Caco-2 (cell line): ENCODE measurements at regions not wholly inside any gene's neighbourhood (a gene's known extent, or its start where the extent isn't known, plus 50 kb on each side); places are given as distances from the start of the nearest gene placed in this dataset.

Experiments used
- BruUV-seq: library from RNA; stranded (reverse); fragments of 400-500 nt; replicated peaks from 2 replicates; lab custom pipeline; 2021; lab: Mats Ljungman, UMichigan
- CTCF ChIA-PET: fragments of 300-600 bp; sonication (Branson Sonifier 250); formaldehyde crosslinking; loops from one replicate; lab custom pipeline; 2022; ENCODE audit warnings: antibody characterized with exemption; lab: Charles Lee
- POLR2A ChIA-PET: fragments of 300-600 bp; sonication (Branson Sonifier 250); formaldehyde crosslinking; loops from one replicate; lab custom pipeline; 2022; ENCODE audit warnings: antibody characterized with exemption; lab: Charles Lee
- DNase-seq, 2 experiments: peaks; one replicate each; pipeline versions ENCODE4 v3.0.0 to v3.0.0-alpha.2; 2020 to 2022
- H3K27me3 ChIP-seq: replicated peaks from 2 replicates; pipeline ENCODE4 v1.6.0; 2011; ENCODE audit warnings: low read length; ENCODE audit not compliant: control insufficient read depth, insufficient read depth
- H3K36me3 ChIP-seq: 2 replicates; pipeline ENCODE4 v1.5.1; 2011; ENCODE audit warnings: low read length; ENCODE audit not compliant: control insufficient read depth, insufficient read depth
- H3K4me1 ChIP-seq: fragments of 250-450 bp; sonication (Bioruptor Pico); 2 replicates; pipeline ENCODE4 v1.5.1; 2020; ENCODE audit warnings: mild to moderate bottlenecking
- H3K4me3 ChIP-seq: 2 replicates; pipeline ENCODE4 v1.5.1; 2011; ENCODE audit warnings: low read depth, mild to moderate bottlenecking, control low read depth, low read length
- H3K9me3 ChIP-seq: fragments of 250-450 bp; sonication (Bioruptor Pico); 2 replicates; pipeline ENCODE4 v1.5.1; 2020; ENCODE audit warnings: mild to moderate bottlenecking, moderate library complexity
- H3K27ac Mint-ChIP-seq: one replicate; pipeline ENCODE4 v1.8.0; 2022; ENCODE audit warnings: mixed read lengths; ENCODE audit not compliant: unreplicated experiment
- H3K27me3 Mint-ChIP-seq: one replicate; pipeline ENCODE4 v1.8.0; 2022; ENCODE audit warnings: mixed read lengths; ENCODE audit not compliant: insufficient read depth, unreplicated experiment
- H3K36me3 Mint-ChIP-seq: one replicate; pipeline ENCODE4 v1.8.0; 2022; ENCODE audit warnings: mild to moderate bottlenecking, mixed read lengths; ENCODE audit not compliant: insufficient read depth, unreplicated experiment
- H3K4me1 Mint-ChIP-seq: one replicate; pipeline ENCODE4 v1.8.0; 2022; ENCODE audit warnings: low read depth, mixed read lengths; ENCODE audit not compliant: unreplicated experiment
- H3K4me3 Mint-ChIP-seq: one replicate; pipeline ENCODE4 v1.8.0; 2022; ENCODE audit warnings: mild to moderate bottlenecking, moderate library complexity, mixed read lengths; ENCODE audit not compliant: unreplicated experiment
- H3K9me3 Mint-ChIP-seq: one replicate; pipeline ENCODE4 v1.8.0; 2022; ENCODE audit warnings: mixed read lengths; ENCODE audit not compliant: unreplicated experiment
- CTCF ChIP-seq, 2 experiments: fragments of 200-600 bp in 1 of 2; IDR thresholded peaks; 1 replicate in 1 of 2; 2 replicates in 1 of 2; pipeline versions ENCODE4 v1.5.1 to v1.8.0; 2011 to 2022; ENCODE audit warnings: antibody characterized with exemption in 1 of 2, control low read depth in 1 of 2, inconsistent platforms in 1 of 2, low read depth in 1 of 2, low read length in 1 of 2, mild to moderate bottlenecking in 1 of 2, moderate library complexity in 1 of 2; ENCODE audit not compliant: insufficient read depth in 1 of 2, severe bottlenecking in 1 of 2, unreplicated experiment in 1 of 2
- intact Hi-C: fragments of 100-400 bp; cut with micrococcal nuclease; formaldehyde crosslinking; loops from one replicate; pipeline ENCODE4 v1.10.0; 2022; ENCODE audit not compliant: unreplicated experiment

- POLR2A ChIA-PET, result no interaction called here
- no peak for TF ChIP-seq CTCF (IDR thresholded peaks at IDR 0.05; ENCODE audit: insufficient read depth in 1 of 2, low read depth in 1 of 2, low read length in 1 of 2, severe bottlenecking in 1 of 2, unreplicated experiment in 1 of 2)
- H3K27ac Mint-ChIP-seq, result no peak overlapping the region
- H3K27me3 Mint-ChIP-seq, result no peaks in the 10 kb centered on the region
- BruUV-seq, result no TSS peak
- CTCF ChIA-PET, result no interaction called here
- no peaks in the 10 kb centered on the region for H3K4me1 Mint-ChIP-seq
- Histone ChIP-seq H3K4me1 (no peaks in the 10 kb centered on the region), H3K36me3 (no peaks in the 10 kb centered on the region), H3K27me3 (no peaks in the 10 kb centered on the region), H3K4me3 (no peak overlapping the region), H3K9me3 (no peaks in the 10 kb centered on the region; the same call in 1 of the 2 replicates)
- H3K4me3 Mint-ChIP-seq, result no peak overlapping the region
- DNase-seq, result no peak
- no peaks in the 10 kb centered on the region for H3K36me3 Mint-ChIP-seq
- H3K9me3 Mint-ChIP-seq, result no peaks in the 10 kb centered on the region
- intact Hi-C loops, result no loop called here
Observed at GRCh38 chr5:155783246-155783645, 543.7 kb upstream of the SGCD start.

GRCh38 chr5:155783791-155784190 is 543.2 kb upstream of the SGCD start:
- Histone ChIP-seq H3K9me3 (no peaks in the 10 kb centered on the region; the same call in 1 of the 2 replicates), H3K4me1 (no peaks in the 10 kb centered on the region), H3K36me3 (no peaks in the 10 kb centered on the region), H3K27me3 (no peaks in the 10 kb centered on the region), H3K4me3 (no peak overlapping the region)
- POLR2A ChIA-PET, result interaction anchor here (0.6 kb wide), 1 partner anchor 62 kb away, joined by 3 read pairs; no protein-coding TSS in a partner anchor
- BruUV-seq, result no TSS peak
- intact Hi-C loops, result no loop called here
- DNase-seq, result no peak
- H3K36me3 Mint-ChIP-seq, result no peaks in the 10 kb centered on the region
- TF ChIP-seq CTCF (IDR thresholded peaks at IDR 0.05; ENCODE audit: insufficient read depth in 1 of 2, low read depth in 1 of 2, low read length in 1 of 2, severe bottlenecking in 1 of 2, unreplicated experiment in 1 of 2), result no peak
- no peaks in the 10 kb centered on the region for H3K27me3 Mint-ChIP-seq
- CTCF ChIA-PET, result no interaction called here
- no peaks in the 10 kb centered on the region for H3K9me3 Mint-ChIP-seq
- no peak overlapping the region for H3K27ac Mint-ChIP-seq
- no peaks in the 10 kb centered on the region for H3K4me1 Mint-ChIP-seq
- H3K4me3 Mint-ChIP-seq, result no peak overlapping the region

- no peak for DNase-seq
- no TSS peak for BruUV-seq
- TF ChIP-seq CTCF (IDR thresholded peaks at IDR 0.05; ENCODE audit: insufficient read depth in 1 of 2, low read depth in 1 of 2, low read length in 1 of 2, severe bottlenecking in 1 of 2, unreplicated experiment in 1 of 2), result no peak
- Mint-ChIP-seq H3K36me3 (no peaks in the 10 kb centered on the region), H3K4me3 (no peak overlapping the region), H3K27ac (no peak overlapping the region), H3K27me3 (no peaks in the 10 kb centered on the region), H3K4me1 (no peaks in the 10 kb centered on the region), H3K9me3 (peaks cover under 1% of the 10 kb centered on the region)
- Histone ChIP-seq H3K4me1 (no peaks in the 10 kb centered on the region), H3K4me3 (no peak overlapping the region), H3K27me3 (no peaks in the 10 kb centered on the region), H3K36me3 (no peaks in the 10 kb centered on the region), H3K9me3 (no peaks in the 10 kb centered on the region; the same call in 1 of the 2 replicates)
- CTCF ChIA-PET, result no interaction called here
- intact Hi-C loops, result no loop called here
- POLR2A ChIA-PET, result no interaction called here
Observed at GRCh38 chr5:155786108-155786507, 540.9 kb upstream of the SGCD start.
